ENCODE measurements at regions not wholly inside any gene's neighbourhood (a gene's known extent, or its start where the extent isn't known, plus 50 kb on each side); places are given as distances from the start of the nearest gene placed in this dataset.

DNA sequence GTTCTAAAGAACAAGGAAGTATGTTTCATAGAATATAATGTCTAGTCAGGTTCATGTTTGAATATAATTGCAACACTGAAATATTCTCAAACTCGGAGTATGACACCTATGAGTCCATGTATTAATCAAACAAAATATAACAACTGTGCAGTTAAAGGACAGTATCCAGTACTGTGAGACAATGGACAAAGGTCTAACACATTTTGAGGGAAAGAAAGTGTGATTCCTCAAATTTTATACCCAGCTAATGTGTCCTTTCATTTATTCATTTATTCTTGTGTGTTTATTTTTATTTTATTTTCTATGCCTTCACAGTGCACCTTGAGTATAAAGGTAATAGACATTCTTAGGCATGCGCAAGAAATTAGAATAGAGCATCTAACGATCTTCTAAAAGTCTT lies 401.0 kb upstream of the ZFHX3 start:
- Histone ChIP-seq H3K27ac (ENCODE audit: low read depth, low read length) (no peak overlapping the region), H2BK120ac (replicated peaks; ENCODE audit: low read depth, low read length) (no peak overlapping the region), H3K18ac (ENCODE audit: extremely low read depth, low read length) (no peak overlapping the region), H2BK20ac (ENCODE audit: low read length) (no peak overlapping the region), H3K4me2 (ENCODE audit: insufficient read depth in 1 of 2, low read depth in 2 of 2, low read length in 2 of 2) (no peak overlapping the region), H4K91ac (replicated peaks; ENCODE audit: insufficient read length, low read length) (no peak overlapping the region), H2BK15ac (ENCODE audit: low read length) (no peak overlapping the region), H2AFZ (ENCODE audit: low read length) (no peak overlapping the region), H4K8ac (ENCODE audit: extremely low read depth, insufficient read depth, low read length) (no peak overlapping the region), H3K4me3 (ENCODE audit: extremely low read depth in 1 of 4, insufficient read depth in 2 of 4, low read depth in 3 of 4, low read length in 4 of 4) (no peak overlapping the region), H3K4ac (replicated peaks; ENCODE audit: insufficient read length, low read depth, low read length) (no peak overlapping the region), H3K9me3 (ENCODE audit: insufficient read depth in 2 of 2, low read depth in 1 of 2, low read length in 1 of 2) (peaks cover 7 to 9% of the 10 kb centered on the region in 2 experiments; a peak in 3 of 4 replicates), H4K5ac (ENCODE audit: insufficient read length, low read depth, low read length) (no peak overlapping the region), H2BK12ac (ENCODE audit: low read depth, low read length) (no peak overlapping the region), H3K23ac (ENCODE audit: insufficient read length) (no peak overlapping the region), H3K23me2 (ENCODE audit: low read depth, low read length) (no peaks in the 10 kb centered on the region; the same call in 1 of the 2 replicates), H3K79me2 (ENCODE audit: control insufficient read depth in 1 of 2, insufficient read depth in 2 of 2, low read length in 2 of 2) (no peaks in the 10 kb centered on the region), H3K79me1 (ENCODE audit: low read depth, low read length) (no peaks in the 10 kb centered on the region), H3K27me3 (replicated peaks in 1 of 4; ENCODE audit: control insufficient read depth in 3 of 4, extremely low read depth in 1 of 4, insufficient read depth in 3 of 4, low read length in 3 of 4) (no peaks in the 10 kb centered on the region), H2BK5ac (ENCODE audit: low read depth, low read length) (no peak overlapping the region), H3K9ac (replicated peaks in 1 of 4; ENCODE audit: extremely low read depth in 1 of 4, low read depth in 3 of 4, low read length in 3 of 4) (no peak overlapping the region), H4K20me1 (replicated peaks in 1 of 2; ENCODE audit: control insufficient read depth in 1 of 2, insufficient read depth in 2 of 2, low read length in 2 of 2) (no peaks in the 10 kb centered on the region), H3K14ac (ENCODE audit: insufficient read length) (no peak overlapping the region), H3K56ac (replicated peaks; ENCODE audit: insufficient read length, low read depth, low read length) (no peak overlapping the region), H2AK5ac (ENCODE audit: low read depth, low read length) (no peak overlapping the region), H3K4me1 (replicated peaks in 1 of 4; ENCODE audit: control insufficient read depth in 3 of 4, insufficient read depth in 4 of 4, low read length in 3 of 4) (no peaks in the 10 kb centered on the region), H3K36me3 (ENCODE audit: control insufficient read depth in 2 of 4, insufficient read depth in 4 of 4, low read length in 3 of 4) (no peaks in the 10 kb centered on the region)
- FAIRE-seq (no peak), DNase-seq (ENCODE audit: low read depth in 1 of 2, low spot score in 2 of 2) (no peak)
- CTCF ChIA-PET (ENCODE audit: partially characterized antibody), result no interaction called here
- WGBS, 2 experiments (ENCODE audit: extremely low coverage in 1 of 2, insufficient coverage in 1 of 2, insufficient read length in 1 of 2, insufficient replicate concordance in 2 of 2, low coverage in 1 of 2, low lambda C conversion rate in 2 of 2, missing lambda C conversion rate in 1 of 2), result 94% methylated on average over 3 of the region's 3 CpGs; no CpG with 5 or more reads in 1 of the 2 experiments
- TF ChIP-seq NANOG (IDR thresholded peaks at IDR 0.05; ENCODE audit: insufficient read depth, low read depth, low read length, poor library complexity, severe bottlenecking) (no peak), RBBP5 (IDR thresholded peaks at IDR 0.05; ENCODE audit: borderline replicate concordance, low read depth, low read length) (no peak), POLR2AphosphoS5 (IDR thresholded peaks at IDR 0.05; ENCODE audit: low read depth, low read length) (no peak), PHF8 (conservative IDR thresholded peaks at IDR 0.05; ENCODE audit: low read depth, low read length) (no peak), SAP30 (IDR thresholded peaks at IDR 0.05; ENCODE audit: insufficient read depth, insufficient replicate concordance, low read length) (no peak), CBX8 (IDR thresholded peaks at IDR 0.05; ENCODE audit: borderline replicate concordance, low read depth, low read length) (no peak), HDAC2 (IDR thresholded peaks at IDR 0.05; ENCODE audit: borderline replicate concordance in 1 of 2, low read depth in 2 of 2, low read length in 2 of 2) (no peak), MAFK (IDR thresholded peaks at IDR 0.05; ENCODE audit: low read depth, low read length) (no peak), NRF1 (IDR thresholded peaks at IDR 0.05; ENCODE audit: low read depth, low read length) (no peak), SIN3A (conservative IDR thresholded peaks at IDR 0.05 in 1 of 2, IDR thresholded peaks at IDR 0.05 in 1 of 2; ENCODE audit: low read depth in 1 of 2, low read length in 2 of 2) (no peak), BCL11A (IDR thresholded peaks at IDR 0.05; ENCODE audit: low read depth in 2 of 2, low read length in 2 of 2) (no peak), CREB1 (IDR thresholded peaks at IDR 0.05) (no peak), BACH1 (IDR thresholded peaks at IDR 0.05; ENCODE audit: low read length) (no peak), SP2 (IDR thresholded peaks at IDR 0.05; ENCODE audit: low read length) (no peak), SP4 (IDR thresholded peaks at IDR 0.05; ENCODE audit: low read length) (no peak), RXRA (IDR thresholded peaks at IDR 0.05; ENCODE audit: insufficient read depth, low read depth, low read length) (no peak)
- POLR2A ChIA-PET (ENCODE audit: partially characterized antibody), result no interaction called here

All from H1 (cell line).